ENCODE measurements at regions not wholly inside any gene's neighbourhood (a gene's known extent, or its start where the extent isn't known, plus 50 kb on each side); places are given as distances from the start of the nearest gene placed in this dataset.

DNA sequence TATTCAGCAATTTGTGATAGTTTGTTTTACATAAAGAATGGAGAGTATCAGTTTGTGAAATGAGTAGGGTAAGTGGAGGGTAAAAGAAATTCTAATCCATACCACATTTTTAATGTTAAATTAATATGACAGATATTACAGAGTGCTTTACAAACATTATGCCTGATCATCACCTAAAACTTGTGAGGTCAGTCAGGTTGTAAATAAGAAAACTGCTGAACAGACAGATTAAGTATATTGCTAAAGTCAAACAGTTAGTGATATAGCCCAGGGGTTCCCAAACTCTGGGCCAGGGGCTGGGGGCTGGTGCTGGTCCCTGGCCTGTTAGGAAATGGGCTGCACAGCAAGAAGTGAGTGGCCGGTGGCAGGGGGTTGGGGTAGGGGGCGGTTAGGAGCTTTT lies 273.6 kb downstream of the TRAM1L1 start:
- TF ChIP-seq POLR2AphosphoS5 (IDR thresholded peaks at IDR 0.05; ENCODE audit: low read depth, low read length) = no peak
- TF ChIP-seq POLR2A (IDR thresholded peaks at IDR 0.05; ENCODE audit: low read depth, low read length) = no peak
- TF ChIP-seq TAF1 (IDR thresholded peaks at IDR 0.05; ENCODE audit: borderline replicate concordance, low read depth, low read length) = no peak
